Retina (tissue), 1 donor: ENCODE measurements at regions not wholly inside any gene's neighbourhood (a gene's known extent, or its start where the extent isn't known, plus 50 kb on each side); places are given as distances from the start of the nearest gene placed in this dataset.
"Not testable (repeated sequence)": the region's sequence is repeated elsewhere in the genome, so short reads cannot be mapped to it uniquely, and the experiment has no call there.

ENCODE experiments used
- DNase-seq: peaks from one replicate; pipeline ENCODE4 v3.0.0-alpha.2; 2016

GRCh38 chr1:101185421-101185820 lies 51.4 kb upstream of the S1PR1 start:
- DNase-seq, result no peak

- DNase-seq, result no peak
Observed at GRCh38 chr1:101183388-101183699, 53.5 kb upstream of the S1PR1 start.

- no peak for DNase-seq
Observed at GRCh38 chr1:101182627-101183387, 54.0 kb upstream of the S1PR1 start.

- DNase-seq, result no peak
Observed at GRCh38 chr1:101181930-101182329, 54.9 kb upstream of the S1PR1 start.

- DNase-seq, result no peak
Observed at GRCh38 chr1:101178688-101179491, 57.9 kb upstream of the S1PR1 start.

GRCh38 chr1:101178341-101178687 lies 58.5 kb upstream of the S1PR1 start:
- DNase-seq, result no peak

- DNase-seq, result no peak
Observed at GRCh38 chr1:101175886-101176285, 60.9 kb upstream of the S1PR1 start.

GRCh38 chr1:101175466-101175865 lies 61.4 kb upstream of the S1PR1 start:
- no peak for DNase-seq

GRCh38 chr1:101174722-101175121 lies 62.1 kb upstream of the S1PR1 start:
- DNase-seq, result no peak

GRCh38 chr1:101174298-101174697 lies 62.5 kb upstream of the S1PR1 start:
- not testable (repeated sequence) for DNase-seq

- no peak for DNase-seq
Observed at GRCh38 chr1:101170506-101171050, 66.2 kb upstream of the S1PR1 start.

GRCh38 chr1:101167891-101168290 lies 68.9 kb upstream of the S1PR1 start:
- DNase-seq, result no peak

- DNase-seq, result no peak
Observed at GRCh38 chr1:101166583-101167120, 70.2 kb upstream of the S1PR1 start.

- DNase-seq, result no peak
Observed at GRCh38 chr1:101165954-101166353, 70.9 kb upstream of the S1PR1 start.

- DNase-seq, result no peak
Observed at GRCh38 chr1:101165532-101165931, 71.3 kb upstream of the S1PR1 start.

GRCh38 chr1:101164776-101165175 lies 72.0 kb upstream of the S1PR1 start:
- DNase-seq, result no peak

GRCh38 chr1:101162736-101163735 lies 73.8 kb upstream of the S1PR1 start:
- no peak for DNase-seq

GRCh38 chr1:101162300-101162699 lies 74.5 kb upstream of the S1PR1 start:
- no peak for DNase-seq

- no peak for DNase-seq
Observed at GRCh38 chr1:101161619-101162018, 75.2 kb upstream of the S1PR1 start.

GRCh38 chr1:101158424-101158823 lies 78.4 kb upstream of the S1PR1 start:
- DNase-seq, result no peak

- DNase-seq, result peak; percentile 47
Observed at GRCh38 chr1:101154547-101154946, 82.3 kb upstream of the S1PR1 start.

GRCh38 chr1:101153692-101154091 lies 83.1 kb upstream of the S1PR1 start:
- DNase-seq, result no peak

- no peak for DNase-seq
Observed at GRCh38 chr1:101152633-101153032, 84.2 kb upstream of the S1PR1 start.
